ENCODE measurements at regions not wholly inside any gene's neighbourhood (a gene's known extent, or its start where the extent isn't known, plus 50 kb on each side); places are given as distances from the start of the nearest gene placed in this dataset.

- no peak overlapping the region for H3K27ac ChIP-seq
- TF ChIP-seq ZFX (IDR thresholded peaks at IDR 0.05; ENCODE audit: borderline replicate concordance) (no peak), CTCF (IDR thresholded peaks at IDR 0.05) (no peak)
Observed at GRCh38 chr15:58247855-58248842, 110.0 kb downstream of the AQP9 start.

- TF ChIP-seq CTCF (IDR thresholded peaks at IDR 0.05) (no peak), ZFX (IDR thresholded peaks at IDR 0.05; ENCODE audit: borderline replicate concordance) (no peak)
- H3K27ac ChIP-seq: no peak overlapping the region
Observed at GRCh38 chr15:58249646-58250312, 111.6 kb downstream of the AQP9 start.

GRCh38 chr15:58252586-58253323 is 114.6 kb downstream of the AQP9 start:
- no peak overlapping the region for H3K27ac ChIP-seq
- TF ChIP-seq ZFX (IDR thresholded peaks at IDR 0.05; ENCODE audit: borderline replicate concordance): no peak
- TF ChIP-seq CTCF (IDR thresholded peaks at IDR 0.05): no peak

GRCh38 chr15:58257776-58258325 is 119.7 kb downstream of the AQP9 start:
- H3K27ac ChIP-seq: no peak overlapping the region
- no peak for TF ChIP-seq CTCF (IDR thresholded peaks at IDR 0.05)
- no peak for TF ChIP-seq ZFX (IDR thresholded peaks at IDR 0.05; ENCODE audit: borderline replicate concordance)

- H3K27ac ChIP-seq: no peak overlapping the region
- TF ChIP-seq CTCF (IDR thresholded peaks at IDR 0.05) (no peak), ZFX (IDR thresholded peaks at IDR 0.05; ENCODE audit: borderline replicate concordance) (no peak)
Observed at GRCh38 chr15:58258501-58259292, 120.5 kb downstream of the AQP9 start.

- no peak overlapping the region for H3K27ac ChIP-seq
- TF ChIP-seq CTCF (IDR thresholded peaks at IDR 0.05) (no peak), ZFX (IDR thresholded peaks at IDR 0.05; ENCODE audit: borderline replicate concordance) (no peak)
Observed at GRCh38 chr15:58260205-58260724, 122.1 kb downstream of the AQP9 start.
